ENCODE measurements at regions not wholly inside any gene's neighbourhood (a gene's known extent, or its start where the extent isn't known, plus 50 kb on each side); places are given as distances from the start of the nearest gene placed in this dataset.

DNA sequence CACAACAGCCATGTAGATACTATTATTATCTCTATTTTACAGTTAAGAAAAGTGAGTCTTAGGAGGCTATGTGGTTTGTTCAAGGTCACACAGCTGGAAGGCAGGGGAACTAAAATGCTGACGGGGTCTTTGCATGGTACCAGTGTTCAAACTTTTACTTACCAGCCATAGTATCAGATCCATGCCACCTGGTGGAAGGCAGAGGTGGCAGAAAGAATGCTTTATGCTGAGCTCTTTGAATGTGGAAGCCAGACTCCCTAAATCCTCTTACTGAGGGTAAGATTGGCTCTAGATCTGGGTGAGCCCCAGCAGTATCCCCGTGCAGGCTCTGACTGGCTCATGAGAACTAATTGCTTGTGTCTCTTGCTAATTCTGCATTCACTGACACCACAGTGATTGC lies 54.3 kb upstream of the NAV2 start:
- H3K36me3 ChIP-seq (replicated peaks; ENCODE audit: insufficient read depth, low read depth) = no peaks in the 10 kb centered on the region
- no peaks in the 10 kb centered on the region for H3K27me3 ChIP-seq
- H2AFZ ChIP-seq = no peak overlapping the region
- no peaks in the 10 kb centered on the region for H3K79me2 ChIP-seq
- no peaks in the 10 kb centered on the region for H3K9me3 ChIP-seq (ENCODE audit: low read depth)
- H3K27ac ChIP-seq = no peak overlapping the region
- no peaks in the 10 kb centered on the region for H4K20me1 ChIP-seq (ENCODE audit: insufficient read depth, poor library complexity, severe bottlenecking)
- no peaks in the 10 kb centered on the region for H3K9me2 ChIP-seq (replicated peaks; ENCODE audit: insufficient read depth)
- 23% methylated on average over 2 of the region's 2 CpGs for WGBS (ENCODE audit: low lambda C conversion rate, missing lambda C conversion rate)
- DNase-seq (ENCODE audit: low spot score) = no peak
- H3K4me2 ChIP-seq = no peak overlapping the region
- TF ChIP-seq EZH2 (IDR thresholded peaks at IDR 0.05; ENCODE audit: borderline replicate concordance) = no peak
- TF ChIP-seq, protein P1, sequence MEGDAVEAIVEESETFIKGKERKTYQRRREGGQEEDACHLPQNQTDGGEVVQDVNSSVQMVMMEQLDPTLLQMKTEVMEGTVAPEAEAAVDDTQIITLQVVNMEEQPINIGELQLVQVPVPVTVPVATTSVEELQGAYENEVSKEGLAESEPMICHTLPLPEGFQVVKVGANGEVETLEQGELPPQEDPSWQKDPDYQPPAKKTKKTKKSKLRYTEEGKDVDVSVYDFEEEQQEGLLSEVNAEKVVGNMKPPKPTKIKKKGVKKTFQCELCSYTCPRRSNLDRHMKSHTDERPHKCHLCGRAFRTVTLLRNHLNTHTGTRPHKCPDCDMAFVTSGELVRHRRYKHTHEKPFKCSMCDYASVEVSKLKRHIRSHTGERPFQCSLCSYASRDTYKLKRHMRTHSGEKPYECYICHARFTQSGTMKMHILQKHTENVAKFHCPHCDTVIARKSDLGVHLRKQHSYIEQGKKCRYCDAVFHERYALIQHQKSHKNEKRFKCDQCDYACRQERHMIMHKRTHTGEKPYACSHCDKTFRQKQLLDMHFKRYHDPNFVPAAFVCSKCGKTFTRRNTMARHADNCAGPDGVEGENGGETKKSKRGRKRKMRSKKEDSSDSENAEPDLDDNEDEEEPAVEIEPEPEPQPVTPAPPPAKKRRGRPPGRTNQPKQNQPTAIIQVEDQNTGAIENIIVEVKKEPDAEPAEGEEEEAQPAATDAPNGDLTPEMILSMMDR (IDR thresholded peaks at IDR 0.05; ENCODE audit: poor library complexity) = no peak
- H3K4me1 ChIP-seq (ENCODE audit: insufficient read depth) = no peaks in the 10 kb centered on the region
- H3K4me3 ChIP-seq = no peak overlapping the region

DNA sequence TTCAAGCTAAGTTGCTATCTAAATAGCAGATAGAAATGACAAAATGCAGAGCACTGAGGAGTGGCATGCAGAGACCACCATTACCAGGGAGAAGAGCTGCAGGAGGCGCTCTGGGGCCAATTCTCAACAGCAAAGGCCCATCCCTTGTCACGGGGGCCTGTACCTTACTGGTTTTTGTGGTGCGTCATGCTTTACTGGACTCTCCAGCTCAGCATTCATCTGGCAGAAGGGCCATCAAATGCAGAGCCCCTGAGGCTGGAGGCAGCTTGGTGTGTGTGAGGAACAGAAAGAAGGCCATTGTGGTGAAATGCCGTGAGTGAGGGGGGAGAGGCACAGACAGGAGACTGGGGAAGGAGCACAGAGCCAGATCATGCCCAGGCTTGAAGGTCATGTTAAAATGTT lies 56.5 kb upstream of the NAV2 start:
- no peak for DNase-seq (ENCODE audit: low spot score)
- Histone ChIP-seq H3K9me2 (replicated peaks; ENCODE audit: insufficient read depth) (no peaks in the 10 kb centered on the region), H2AFZ (no peak overlapping the region), H3K27me3 (no peaks in the 10 kb centered on the region), H3K36me3 (replicated peaks; ENCODE audit: insufficient read depth, low read depth) (no peaks in the 10 kb centered on the region), H3K9me3 (ENCODE audit: low read depth) (no peaks in the 10 kb centered on the region), H3K4me1 (ENCODE audit: insufficient read depth) (no peaks in the 10 kb centered on the region), H3K27ac (no peak overlapping the region), H4K20me1 (ENCODE audit: insufficient read depth, poor library complexity, severe bottlenecking) (no peaks in the 10 kb centered on the region), H3K4me2 (no peak overlapping the region), H3K79me2 (no peaks in the 10 kb centered on the region), H3K4me3 (no peak overlapping the region)
- TF ChIP-seq, protein P1 (IDR thresholded peaks at IDR 0.05; ENCODE audit: poor library complexity) = no peak
- TF ChIP-seq EZH2phosphoT487 (IDR thresholded peaks at IDR 0.05; ENCODE audit: low read depth, severe bottlenecking, unreplicated experiment) (no peak), EZH2 (IDR thresholded peaks at IDR 0.05; ENCODE audit: borderline replicate concordance) (no peak)
- 64% methylated on average over 4 of the region's 4 CpGs for WGBS (ENCODE audit: low lambda C conversion rate, missing lambda C conversion rate)

DNA sequence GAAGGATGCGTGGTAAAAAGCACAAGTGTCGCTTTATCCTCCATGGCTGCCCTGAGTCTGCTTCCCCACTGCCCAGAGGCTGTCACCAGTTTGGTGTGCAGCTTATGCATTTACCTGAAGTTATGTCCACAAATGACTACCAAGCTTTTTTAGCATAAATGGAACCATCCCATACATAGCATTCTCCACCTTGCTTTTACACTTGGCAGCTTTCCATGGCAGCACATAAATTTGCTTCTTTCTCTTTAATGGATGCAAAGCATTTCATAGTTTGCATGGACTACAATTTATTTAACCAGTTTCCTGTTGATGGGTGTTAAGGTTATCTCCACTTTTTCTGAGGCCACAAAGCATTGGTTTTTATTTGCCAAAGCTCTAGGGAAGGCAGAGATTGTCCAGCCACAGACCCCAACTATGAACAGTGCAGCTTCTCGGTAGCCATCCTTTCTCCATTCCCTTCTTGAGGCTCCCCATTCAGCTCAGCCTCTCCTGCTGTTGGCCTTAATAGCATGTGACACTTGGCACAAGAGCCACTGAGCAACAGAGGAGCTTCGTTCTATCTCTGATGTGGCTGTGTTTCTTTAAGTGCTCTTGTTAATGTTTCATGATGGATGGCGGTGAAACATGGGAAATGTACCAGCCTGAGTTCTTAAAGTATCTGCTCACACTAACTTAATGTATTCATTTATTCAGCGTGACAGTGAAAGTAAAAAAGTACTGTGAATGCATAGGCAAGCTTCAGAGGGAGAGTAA lies 59.8 kb upstream of the NAV2 start:
- TF ChIP-seq EZH2phosphoT487 (IDR thresholded peaks at IDR 0.05; ENCODE audit: low read depth, severe bottlenecking, unreplicated experiment) (no peak), EZH2 (IDR thresholded peaks at IDR 0.05; ENCODE audit: borderline replicate concordance) (no peak)
- TF ChIP-seq, protein P1 (IDR thresholded peaks at IDR 0.05; ENCODE audit: poor library complexity) = no peak
- no peaks in the 10 kb centered on the region for H3K9me2 ChIP-seq (replicated peaks; ENCODE audit: insufficient read depth)
- no peaks in the 10 kb centered on the region for H3K4me1 ChIP-seq (ENCODE audit: insufficient read depth)
- no peaks in the 10 kb centered on the region for H3K27me3 ChIP-seq
- no peaks in the 10 kb centered on the region for H4K20me1 ChIP-seq (ENCODE audit: insufficient read depth, poor library complexity, severe bottlenecking)
- H3K9me3 ChIP-seq (ENCODE audit: low read depth) = no peaks in the 10 kb centered on the region
- 73% methylated on average over 6 of the region's 6 CpGs for WGBS (ENCODE audit: low lambda C conversion rate, missing lambda C conversion rate)
- H3K36me3 ChIP-seq (replicated peaks; ENCODE audit: insufficient read depth, low read depth) = no peaks in the 10 kb centered on the region
- no peaks in the 10 kb centered on the region for H3K79me2 ChIP-seq
- no peak overlapping the region for H2AFZ ChIP-seq
- H3K27ac ChIP-seq = no peak overlapping the region
- no peak overlapping the region for H3K4me3 ChIP-seq
- DNase-seq (ENCODE audit: low spot score) = no peak
- H3K4me2 ChIP-seq = no peak overlapping the region
